H1 (cell line): ENCODE measurements at regions not wholly inside any gene's neighbourhood (a gene's known extent, or its start where the extent isn't known, plus 50 kb on each side); places are given as distances from the start of the nearest gene placed in this dataset.

Source experiments
- CTCF ChIA-PET: fragments of 300-600 bp; sonication (Branson Sonifier 250); formaldehyde crosslinking; loops from one replicate; lab custom pipeline; 2021; ENCODE audit not compliant: partially characterized antibody; lab: Charles Lee
- POLR2A ChIA-PET: fragments of 300-600 bp; sonication (Branson Sonifier 250); formaldehyde crosslinking; loops from one replicate; lab custom pipeline; 2021; ENCODE audit warnings: inconsistent platforms; ENCODE audit not compliant: partially characterized antibody; lab: Charles Lee
- DNase-seq, 2 experiments: peaks; one replicate each; pipeline versions ENCODE4 v3.0.0 to v3.0.0-alpha.2; 2010 to 2022; ENCODE audit warnings: low spot score in 2 of 2, low read depth in 1 of 2, mixed read lengths in 1 of 2
- FAIRE-seq: peaks from 2 replicates; lab custom pipeline; 2011; peaks lifted over from hg19 to GRCh38; lab: Jason Lieb, UNC
- H2AFZ ChIP-seq: 2 replicates; pipeline ENCODE4 v1.8.1; 2012; ENCODE audit warnings: low read length, inconsistent platforms
- H2AK5ac ChIP-seq: 2 replicates; pipeline ENCODE4 v1.6.1; 2013; ENCODE audit warnings: low read depth, low read length
- H2BK120ac ChIP-seq: replicated peaks from 2 replicates; pipeline ENCODE3; 2013; ENCODE audit warnings: low read depth, low read length, inconsistent platforms
- H2BK12ac ChIP-seq: 2 replicates; pipeline ENCODE4 v1.6.1; 2013; ENCODE audit warnings: low read depth, low read length
- H2BK15ac ChIP-seq: 2 replicates; pipeline ENCODE4 v1.6.1; 2013; ENCODE audit warnings: low read length
- H2BK20ac ChIP-seq: 2 replicates; pipeline ENCODE4 v1.6.1; 2013; ENCODE audit warnings: low read length
- H2BK5ac ChIP-seq: 2 replicates; pipeline ENCODE4 v1.6.1; 2013; ENCODE audit warnings: low read depth, low read length
- H3K14ac ChIP-seq: 2 replicates; pipeline ENCODE4 v1.6.1; 2013; ENCODE audit warnings: inconsistent platforms; ENCODE audit not compliant: insufficient read length
- H3K18ac ChIP-seq: 2 replicates; pipeline ENCODE4 v1.6.1; 2013; ENCODE audit warnings: low read length; ENCODE audit errors: extremely low read depth
- H3K23ac ChIP-seq: 2 replicates; pipeline ENCODE4 v1.6.1; 2013; ENCODE audit warnings: inconsistent platforms; ENCODE audit not compliant: insufficient read length
- H3K23me2 ChIP-seq: 2 replicates; pipeline ENCODE4 v1.6.1; 2013; ENCODE audit warnings: low read depth, low read length
- H3K27ac ChIP-seq: 2 replicates; pipeline ENCODE4 v1.6.1; 2011; ENCODE audit warnings: low read depth, low read length, inconsistent platforms
- H3K27me3 ChIP-seq, 4 experiments: replicated peaks in 1 of 4; 1 replicate in 1 of 4; 2 replicates in 3 of 4; pipeline versions ENCODE4 v1.6.1 to v1.8.1; 2011 to 2013; ENCODE audit warnings: low read length in 3 of 4, mild to moderate bottlenecking in 3 of 4, inconsistent platforms in 2 of 4, mixed read lengths in 2 of 4, moderate library complexity in 1 of 4; ENCODE audit not compliant: control insufficient read depth in 3 of 4, insufficient read depth in 3 of 4; ENCODE audit errors: extremely low read depth in 1 of 4
- H3K36me3 ChIP-seq, 4 experiments: 2 replicates each; pipeline versions ENCODE4 v1.6.1 to v1.8.1; 2011 to 2013; ENCODE audit warnings: mild to moderate bottlenecking in 4 of 4, low read length in 3 of 4, moderate library complexity in 2 of 4, control low read depth in 1 of 4, inconsistent platforms in 1 of 4; ENCODE audit not compliant: insufficient read depth in 4 of 4, control insufficient read depth in 2 of 4
- H3K4ac ChIP-seq: replicated peaks from 2 replicates; pipeline ENCODE3; 2013; ENCODE audit warnings: low read length, low read depth, mixed read lengths, inconsistent platforms; ENCODE audit not compliant: insufficient read length
- H3K4me1 ChIP-seq, 4 experiments: replicated peaks in 1 of 4; 1 replicate in 1 of 4; 2 replicates in 3 of 4; pipeline versions ENCODE4 v1.6.1 to v1.8.1; 2011 to 2013; ENCODE audit warnings: low read length in 3 of 4, inconsistent platforms in 2 of 4, mixed read lengths in 1 of 4; ENCODE audit not compliant: insufficient read depth in 4 of 4, control insufficient read depth in 3 of 4
- H3K4me2 ChIP-seq, 2 experiments: 2 replicates each; pipeline versions ENCODE4 v1.6.1 to v1.8.1; 2011 to 2013; ENCODE audit warnings: low read depth in 2 of 2, low read length in 2 of 2, control low read depth in 1 of 2, inconsistent platforms in 1 of 2, mild to moderate bottlenecking in 1 of 2; ENCODE audit not compliant: insufficient read depth in 1 of 2
- H3K4me3 ChIP-seq, 4 experiments: fragments of 200-600, 300-600 bp in 1 of 4; sonication (generic), shearing (Covaris generic), sonication (Bioruptor Twin) in 1 of 4; 2 replicates each; pipeline versions ENCODE4 v1.5.1 to v1.8.1; 2011 to 2016; ENCODE audit warnings: low read length in 4 of 4, low read depth in 3 of 4, control low read depth in 2 of 4, inconsistent platforms in 2 of 4, mild to moderate bottlenecking in 2 of 4, mixed read lengths in 1 of 4, moderate library complexity in 1 of 4; ENCODE audit not compliant: insufficient read depth in 2 of 4; ENCODE audit errors: extremely low read depth in 1 of 4
- H3K56ac ChIP-seq: replicated peaks from 2 replicates; pipeline ENCODE3; 2013; ENCODE audit warnings: low read depth, mild to moderate bottlenecking, mixed read lengths, low read length, inconsistent platforms; ENCODE audit not compliant: insufficient read length
- H3K79me1 ChIP-seq: 2 replicates; pipeline ENCODE4 v1.6.1; 2013; ENCODE audit warnings: low read depth, low read length, control low read depth
- H3K79me2 ChIP-seq, 2 experiments: 2 replicates each; pipeline versions ENCODE4 v1.6.1 to v1.8.1; 2012 to 2013; ENCODE audit warnings: low read length in 2 of 2, mild to moderate bottlenecking in 2 of 2, inconsistent platforms in 1 of 2; ENCODE audit not compliant: insufficient read depth in 2 of 2, control insufficient read depth in 1 of 2
- H3K9ac ChIP-seq, 4 experiments: replicated peaks in 1 of 4; 1 replicate in 1 of 4; 2 replicates in 3 of 4; pipeline versions ENCODE4 v1.6.1 to v1.8.1; 2011 to 2013; ENCODE audit warnings: low read depth in 3 of 4, low read length in 3 of 4, control low read depth in 2 of 4, mild to moderate bottlenecking in 2 of 4, moderate library complexity in 2 of 4, inconsistent platforms in 1 of 4; ENCODE audit errors: extremely low read depth in 1 of 4
- H3K9me3 ChIP-seq, 2 experiments: 2 replicates each; pipeline versions ENCODE4 v1.6.1 to v1.8.1; 2012 to 2013; ENCODE audit warnings: mild to moderate bottlenecking in 2 of 2, moderate library complexity in 2 of 2, control low read depth in 1 of 2, inconsistent platforms in 1 of 2, low read depth in 1 of 2, low read length in 1 of 2, mixed read lengths in 1 of 2; ENCODE audit not compliant: insufficient read depth in 2 of 2
- H4K20me1 ChIP-seq, 2 experiments: replicated peaks in 1 of 2; 2 replicates each; pipeline versions ENCODE3 to v1.8.1; 2011 to 2013; ENCODE audit warnings: inconsistent platforms in 2 of 2, low read length in 2 of 2, mild to moderate bottlenecking in 1 of 2; ENCODE audit not compliant: insufficient read depth in 2 of 2, control insufficient read depth in 1 of 2
- H4K5ac ChIP-seq: 2 replicates; pipeline ENCODE4 v1.6.1; 2013; ENCODE audit warnings: low read length, low read depth, mixed read lengths, inconsistent platforms; ENCODE audit not compliant: insufficient read length
- H4K8ac ChIP-seq: 2 replicates; pipeline ENCODE4 v1.8.0; 2013; ENCODE audit warnings: mild to moderate bottlenecking, moderate library complexity, low read length, inconsistent platforms; ENCODE audit not compliant: insufficient read depth; ENCODE audit errors: extremely low read depth
- H4K91ac ChIP-seq: replicated peaks from 2 replicates; pipeline ENCODE3; 2013; ENCODE audit warnings: low read length, mixed read lengths, inconsistent platforms; ENCODE audit not compliant: insufficient read length
- PHF8 ChIP-seq: fragments of 200-600 bp; sonication (generic); conservative IDR thresholded peaks from 2 replicates; pipeline ENCODE4 v1.7.1; 2012; ENCODE audit warnings: low read depth, mild to moderate bottlenecking, inconsistent platforms, low read length, moderate library complexity
- TAF7 ChIP-seq: optimal IDR thresholded peaks from 2 replicates; pipeline ENCODE3; 2011; ENCODE audit warnings: low read depth, mild to moderate bottlenecking, inconsistent platforms, low read length, moderate library complexity, borderline replicate concordance
- WGBS, 2 experiments: shearing (Covaris generic) in 1 of 2; methylation state at CpG; one replicate each; pipeline versions ENCODE4 v1.1.6 to v1.1.7; 2013 to 2015; ENCODE audit warnings: low lambda C conversion rate in 2 of 2, mixed read lengths in 2 of 2, inconsistent platforms in 1 of 2, low coverage in 1 of 2, missing lambda C conversion rate in 1 of 2; ENCODE audit not compliant: insufficient replicate concordance in 2 of 2, insufficient coverage in 1 of 2, insufficient read length in 1 of 2; ENCODE audit errors: extremely low coverage in 1 of 2, missing lambda C conversion rate in 1 of 2; 5-methylcytosine and 5-hydroxymethylcytosine counted together

- Histone ChIP-seq H3K56ac (no peak overlapping the region), H3K27me3 (no peaks in the 10 kb centered on the region; a peak in 1 of 7 replicates), H3K23me2 (no peaks in the 10 kb centered on the region), H3K27ac (no peak overlapping the region), H3K18ac (no peak overlapping the region), H4K91ac (no peak overlapping the region), H2BK5ac (no peak overlapping the region), H3K4me3 (no peak overlapping the region), H3K9me3 (peaks cover 7 to 8% of the 10 kb centered on the region in 2 experiments; a peak in 2 of 4 replicates), H3K23ac (no peak overlapping the region), H3K79me1 (no peaks in the 10 kb centered on the region), H3K4ac (no peak overlapping the region), H3K4me2 (no peak overlapping the region), H4K5ac (no peak overlapping the region), H3K4me1 (0 out of 7 replicates have a peak, but pooled peaks cover 0 to 2% (median under 1%) of the 10 kb centered on the region in 4 experiments), H2AFZ (no peak overlapping the region), H2BK120ac (no peak overlapping the region), H3K14ac (no peak overlapping the region), H2AK5ac (no peak overlapping the region), H3K9ac (no peak overlapping the region), H2BK20ac (no peak overlapping the region), H3K79me2 (no peaks in the 10 kb centered on the region), H2BK15ac (no peak overlapping the region), H4K20me1 (no peaks in the 10 kb centered on the region), H3K36me3 (no peaks in the 10 kb centered on the region), H2BK12ac (no peak overlapping the region), H4K8ac (no peak overlapping the region)
- 96% methylated on average over 5 of the region's 5 CpGs; no CpG with 5 or more reads in 1 of the 2 experiments for WGBS, 2 experiments
- ChIA-PET POLR2A (no interaction called here), CTCF (interaction anchor here (1.0 to 2.0 kb wide), 4 partner anchors 14 to 161 kb away, joined by 3 to 5 read pairs (median 4); no protein-coding TSS in a partner anchor)
- TF ChIP-seq PHF8 = no peak
- no peak for TF ChIP-seq TAF7
- no peak for DNase-seq
- no peak for FAIRE-seq
Measured at GRCh38 chr16:54442864-54443263, 156.3 kb upstream of the IRX3 start.
